Mesothelial cell of epicardium (in vitro differentiated cells): ENCODE measurements at regions not wholly inside any gene's neighbourhood (a gene's known extent, or its start where the extent isn't known, plus 50 kb on each side); places are given as distances from the start of the nearest gene placed in this dataset.
A peak's percentile ranks its signal among the peaks of the same experiment; 100 is the strongest.

Source experiments
- DNase-seq, 2 experiments: peaks; one replicate each; pipeline ENCODE4 v3.0.0; 2021; ENCODE audit warnings: low spot score in 2 of 2; ENCODE audit not compliant: unreplicated experiment in 2 of 2
- H3K27ac Mint-ChIP-seq: 2 replicates; pipeline ENCODE4 v1.8.0; 2021; ENCODE audit warnings: mixed read lengths
- H3K27me3 Mint-ChIP-seq: 2 replicates; pipeline ENCODE4 v1.8.0; 2021; ENCODE audit warnings: low read depth, mixed read lengths
- H3K36me3 Mint-ChIP-seq: 2 replicates; pipeline ENCODE4 v1.8.0; 2021; ENCODE audit warnings: mixed read lengths
- H3K4me1 Mint-ChIP-seq: 2 replicates; pipeline ENCODE4 v1.8.0; 2021; ENCODE audit warnings: mixed read lengths
- H3K4me3 Mint-ChIP-seq: 2 replicates; pipeline ENCODE4 v1.8.0; 2021; ENCODE audit warnings: mild to moderate bottlenecking, moderate library complexity, mixed read lengths
- H3K9me3 Mint-ChIP-seq: 2 replicates; pipeline ENCODE4 v1.8.0; 2021; ENCODE audit warnings: mixed read lengths
- CTCF ChIP-seq: fragments of 200-600 bp; sonication (generic); IDR thresholded peaks from one replicate; pipeline ENCODE4 v1.5.0; 2021; ENCODE audit warnings: antibody characterized with exemption; ENCODE audit not compliant: unreplicated experiment

DNA sequence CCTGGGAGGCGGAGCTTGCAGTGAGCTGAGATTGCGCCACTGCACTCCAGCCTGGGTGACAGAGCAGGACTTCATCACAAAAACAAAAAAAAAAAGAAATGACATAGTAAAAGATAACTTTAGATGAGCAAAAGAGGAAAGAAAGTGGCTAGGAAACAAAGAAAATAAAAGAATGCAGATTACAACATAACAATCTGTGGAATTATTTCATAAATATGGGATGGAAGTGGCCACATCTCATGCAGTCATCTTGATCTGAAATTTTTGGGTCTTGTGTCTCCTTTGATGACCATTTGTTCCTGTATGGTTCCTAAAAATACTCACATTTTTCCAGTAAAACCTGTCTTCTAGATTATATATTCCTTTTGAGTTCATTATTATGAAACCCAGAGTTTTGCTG, 271.4 kb downstream of the SPRY1 start:
- H3K4me1 Mint-ChIP-seq: peaks cover 2% of the 10 kb centered on the region
- no peaks in the 10 kb centered on the region for H3K27me3 Mint-ChIP-seq
- no peak for TF ChIP-seq CTCF
- H3K27ac Mint-ChIP-seq: no peak overlapping the region
- H3K36me3 Mint-ChIP-seq: no peaks in the 10 kb centered on the region
- peaks cover 19% of the 10 kb centered on the region for H3K9me3 Mint-ChIP-seq
- no peak overlapping the region for H3K4me3 Mint-ChIP-seq
- DNase-seq: no peak

DNA sequence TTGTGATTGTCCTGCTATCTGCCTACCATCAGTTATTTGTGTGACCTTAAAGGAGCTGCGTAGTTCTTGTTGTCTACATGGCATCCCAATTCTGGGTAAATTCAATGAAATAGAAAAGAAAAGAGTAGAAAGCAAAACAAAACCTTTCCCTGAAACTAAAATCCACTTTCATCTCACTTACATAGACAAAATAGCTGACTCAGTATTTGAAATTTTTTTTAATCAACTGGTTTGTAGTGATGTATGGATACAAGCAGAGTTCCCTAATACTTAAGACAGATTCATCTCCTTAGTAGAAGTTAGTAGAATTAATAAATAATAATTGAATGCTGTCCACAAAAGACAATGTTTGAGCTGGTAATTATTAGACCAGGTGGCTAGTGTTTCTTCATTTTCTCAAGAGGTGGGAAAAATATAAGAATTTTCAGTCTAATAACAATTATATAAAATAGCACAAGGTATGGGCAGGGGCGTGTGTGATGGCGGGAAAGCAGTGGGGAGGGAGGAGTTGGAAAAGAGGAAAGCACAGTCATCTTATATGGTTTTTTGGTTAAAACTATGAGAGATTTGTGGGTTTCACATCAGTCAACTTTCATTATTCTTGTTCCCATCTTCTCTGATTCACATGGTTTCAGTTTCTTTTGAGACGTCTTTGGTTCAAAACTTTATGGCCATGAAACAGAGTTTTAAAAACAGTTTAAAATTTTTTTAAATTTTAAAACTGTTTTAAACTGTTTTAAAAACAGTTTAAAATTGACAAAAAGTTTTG, 275.2 kb downstream of the SPRY1 start:
- no peak for DNase-seq
- Mint-ChIP-seq H3K9me3 (peaks cover 7% of the 10 kb centered on the region), H3K27me3 (no peaks in the 10 kb centered on the region), H3K4me1 (peaks cover 31% of the 10 kb centered on the region), H3K36me3 (no peaks in the 10 kb centered on the region), H3K27ac (no peak overlapping the region), H3K4me3 (no peak overlapping the region)
- TF ChIP-seq CTCF: no peak

DNA sequence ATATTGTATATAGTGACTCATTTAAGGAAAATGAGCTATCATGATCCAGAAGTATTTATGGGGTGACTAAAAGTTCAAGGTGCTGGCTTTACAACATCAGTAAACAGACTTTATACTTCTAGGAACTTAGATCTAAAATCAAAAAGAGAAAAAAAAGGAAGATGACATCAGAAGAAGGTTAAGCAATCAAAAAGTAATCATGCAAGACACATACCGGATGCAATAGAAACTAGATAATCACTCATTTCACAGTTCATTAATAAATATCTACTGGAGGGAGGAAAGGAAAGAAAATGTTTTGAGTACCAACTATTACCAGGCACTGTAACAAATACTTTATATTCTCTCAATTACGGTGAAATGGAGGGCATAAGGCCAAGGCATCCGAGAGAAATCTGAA, 276.4 kb downstream of the SPRY1 start:
- DNase-seq: no peak
- H3K4me1 Mint-ChIP-seq: peaks cover 33% of the 10 kb centered on the region
- TF ChIP-seq CTCF: no peak
- H3K27ac Mint-ChIP-seq: peak overlapping the region; percentile 52
- no peaks in the 10 kb centered on the region for H3K36me3 Mint-ChIP-seq
- no peaks in the 10 kb centered on the region for H3K27me3 Mint-ChIP-seq
- no peak overlapping the region for H3K4me3 Mint-ChIP-seq
- peaks cover 5% of the 10 kb centered on the region for H3K9me3 Mint-ChIP-seq

DNA sequence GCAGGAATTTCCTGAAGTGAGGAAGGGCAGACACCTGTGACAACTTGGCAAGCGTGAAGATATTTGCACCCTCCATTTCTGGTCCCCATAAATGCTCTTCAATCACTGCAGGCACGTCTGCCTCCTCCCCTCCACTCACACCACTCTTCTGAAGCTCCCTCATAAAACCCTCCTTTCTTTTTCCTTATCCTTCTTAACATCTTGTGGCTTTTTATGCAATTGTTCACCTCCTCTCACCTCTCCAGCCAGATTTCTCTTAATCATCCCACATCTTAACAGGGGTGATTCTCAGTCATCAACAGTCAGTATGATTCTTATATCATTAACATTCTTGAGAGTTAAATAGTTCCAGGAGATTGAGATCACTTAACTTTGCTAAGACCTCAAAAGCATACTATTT, 277.4 kb downstream of the SPRY1 start:
- H3K36me3 Mint-ChIP-seq: no peaks in the 10 kb centered on the region
- no peak for DNase-seq
- TF ChIP-seq CTCF: no peak
- H3K4me3 Mint-ChIP-seq: no peak overlapping the region
- H3K4me1 Mint-ChIP-seq: peaks cover 33% of the 10 kb centered on the region
- H3K27ac Mint-ChIP-seq: no peak overlapping the region
- H3K27me3 Mint-ChIP-seq: no peaks in the 10 kb centered on the region
- H3K9me3 Mint-ChIP-seq: no peaks in the 10 kb centered on the region

- Mint-ChIP-seq H3K27me3 (no peaks in the 10 kb centered on the region), H3K27ac (no peak overlapping the region), H3K4me3 (no peak overlapping the region), H3K4me1 (peaks cover 33% of the 10 kb centered on the region), H3K9me3 (no peaks in the 10 kb centered on the region), H3K36me3 (no peaks in the 10 kb centered on the region)
- DNase-seq: no peak
- no peak for TF ChIP-seq CTCF
Measured at GRCh38 chr4:123674762-123675465, 278.3 kb downstream of the SPRY1 start.
